Sigmoid colon (tissue), 4 donors: ENCODE measurements at regions not wholly inside any gene's neighbourhood (a gene's known extent, or its start where the extent isn't known, plus 50 kb on each side); places are given as distances from the start of the nearest gene placed in this dataset.

Experiments
- POLR2A ChIP-seq, 2 donors: fragments of 450-650 bp; IDR thresholded peaks; one replicate each; pipeline ENCODE4 v1.6.1; 2016; ENCODE audit warnings: antibody characterized with exemption in 2 of 2, mild to moderate bottlenecking in 2 of 2, moderate library complexity in 2 of 2
- POLR2AphosphoS5 ChIP-seq, 4 donors: sonication (generic); formaldehyde crosslinking; IDR thresholded peaks; one replicate each; pipeline ENCODE4 v1.6.1; 2017; ENCODE audit warnings: antibody characterized with exemption in 4 of 4
- TF ChIP-seq, protein P1 (sequence below), 4 experiments: fragments of 450-650 bp in 3 of 4; fragments of 200-600 bp in 1 of 4; IDR thresholded peaks; one replicate each; pipeline ENCODE4 v1.5.1; 2016 to 2019; ENCODE audit warnings: antibody characterized with exemption in 4 of 4, mild to moderate bottlenecking in 3 of 4, moderate library complexity in 2 of 4

DNA sequence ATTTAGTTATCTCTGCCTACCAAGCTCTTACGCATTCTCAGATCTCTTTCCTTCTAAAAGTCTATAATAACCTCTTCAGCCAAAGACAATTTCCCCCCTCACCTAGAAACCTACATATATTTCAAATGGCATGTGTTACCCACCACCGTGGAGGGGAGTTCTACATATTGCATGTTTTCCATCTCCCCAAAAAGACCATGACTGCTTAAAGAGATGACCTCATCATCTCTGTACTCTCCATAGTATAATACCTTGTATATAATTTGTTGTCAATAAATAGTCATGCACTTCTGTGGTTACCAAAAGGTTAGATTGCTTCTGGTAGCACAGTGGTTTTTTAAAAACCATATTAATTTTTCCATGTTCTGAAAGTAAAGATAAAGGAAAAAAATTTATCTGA, 148.4 kb downstream of the TBX18 start:
- TF ChIP-seq, protein P1, sequence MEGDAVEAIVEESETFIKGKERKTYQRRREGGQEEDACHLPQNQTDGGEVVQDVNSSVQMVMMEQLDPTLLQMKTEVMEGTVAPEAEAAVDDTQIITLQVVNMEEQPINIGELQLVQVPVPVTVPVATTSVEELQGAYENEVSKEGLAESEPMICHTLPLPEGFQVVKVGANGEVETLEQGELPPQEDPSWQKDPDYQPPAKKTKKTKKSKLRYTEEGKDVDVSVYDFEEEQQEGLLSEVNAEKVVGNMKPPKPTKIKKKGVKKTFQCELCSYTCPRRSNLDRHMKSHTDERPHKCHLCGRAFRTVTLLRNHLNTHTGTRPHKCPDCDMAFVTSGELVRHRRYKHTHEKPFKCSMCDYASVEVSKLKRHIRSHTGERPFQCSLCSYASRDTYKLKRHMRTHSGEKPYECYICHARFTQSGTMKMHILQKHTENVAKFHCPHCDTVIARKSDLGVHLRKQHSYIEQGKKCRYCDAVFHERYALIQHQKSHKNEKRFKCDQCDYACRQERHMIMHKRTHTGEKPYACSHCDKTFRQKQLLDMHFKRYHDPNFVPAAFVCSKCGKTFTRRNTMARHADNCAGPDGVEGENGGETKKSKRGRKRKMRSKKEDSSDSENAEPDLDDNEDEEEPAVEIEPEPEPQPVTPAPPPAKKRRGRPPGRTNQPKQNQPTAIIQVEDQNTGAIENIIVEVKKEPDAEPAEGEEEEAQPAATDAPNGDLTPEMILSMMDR (IDR thresholded peaks at IDR 0.05) = no peak
- TF ChIP-seq POLR2A (IDR thresholded peaks at IDR 0.05) = no peak
- TF ChIP-seq POLR2AphosphoS5 (IDR thresholded peaks at IDR 0.05) = no peak
